HepG2 (cell line): ENCODE measurements at regions not wholly inside any gene's neighbourhood (a gene's known extent, or its start where the extent isn't known, plus 50 kb on each side); places are given as distances from the start of the nearest gene placed in this dataset.

ENCODE experiments used
- ATAC-seq: fragments of 200-7000 bp; cut with Tn5 transposase; 3 replicates; pipeline ENCODE4 v1.9.1; 2020; ENCODE audit warnings: mild to moderate bottlenecking, moderate library complexity
- BruUV-seq: library from RNA; stranded (reverse); fragments of 400-500 nt; replicated peaks from 2 replicates; lab custom pipeline; 2021; lab: Mats Ljungman, UMichigan
- CTCF ChIA-PET: fragments of 300-600 bp; formaldehyde crosslinking; extraction: SDS; loops from one replicate; lab custom pipeline; 2021; ENCODE audit warnings: low total read pairs, inconsistent platforms, low intra/inter-chr PET ratio; lab: Yijun Ruan, JAX
- POLR2A ChIA-PET: fragments of 350-600 bp; sonication (Branson Sonifier 250); formaldehyde crosslinking; loops from one replicate; lab custom pipeline; 2020; ENCODE audit warnings: antibody characterized with exemption, inconsistent platforms; lab: Yijun Ruan, JAX
- DNase-seq: peaks from one replicate; pipeline ENCODE4 v3.0.0-alpha.2; 2015; ENCODE audit warnings: low spot score
- FAIRE-seq: peaks from 3 replicates; lab custom pipeline; 2011; peaks lifted over from hg19 to GRCh38; lab: Jason Lieb, UNC
- H2AFZ ChIP-seq: one replicate; pipeline ENCODE4 v1.6.1; 2011; ENCODE audit warnings: low read length, inconsistent platforms
- H3K27ac ChIP-seq: fragments of 300-600 bp; 3 replicates; pipeline ENCODE4 v1.8.0; 2011; ENCODE audit warnings: mixed run types, mild to moderate bottlenecking, mixed read lengths, low read length, inconsistent platforms; ENCODE audit not compliant: insufficient read depth; ENCODE audit errors: extremely low read length
- H3K27me3 ChIP-seq, 2 experiments: fragments of 200-600 bp in 1 of 2; 2 replicates in 1 of 2; 3 replicates in 1 of 2; pipeline versions ENCODE4 v1.6.0 to v1.8.0; 2011; ENCODE audit warnings: low read length in 2 of 2, mild to moderate bottlenecking in 2 of 2, moderate library complexity in 2 of 2, inconsistent platforms in 1 of 2; ENCODE audit not compliant: insufficient read depth in 2 of 2, control insufficient read depth in 1 of 2
- H3K36me3 ChIP-seq, 2 experiments: fragments of 200-600 bp in 1 of 2; replicated peaks in 1 of 2; 2 replicates in 1 of 2; 3 replicates in 1 of 2; pipeline versions ENCODE4 v1.5.1 to v1.8.0; 2011; ENCODE audit warnings: low read length in 2 of 2, inconsistent platforms in 1 of 2; ENCODE audit not compliant: insufficient read depth in 2 of 2, control insufficient read depth in 1 of 2
- H3K4me1 ChIP-seq: 2 replicates; pipeline ENCODE4 v1.5.1; 2012; ENCODE audit warnings: low read length, inconsistent platforms; ENCODE audit not compliant: insufficient read depth
- H3K4me2 ChIP-seq: 2 replicates; pipeline ENCODE4 v1.6.0; 2011; ENCODE audit warnings: low read depth, low read length, inconsistent platforms
- H3K4me3 ChIP-seq, 3 experiments: fragments of 200-600 bp in 1 of 3; sonication (generic), shearing (Covaris generic) in 1 of 3; replicated peaks in 1 of 3; 2 replicates each; pipeline ENCODE4 v1.5.1; 2011 to 2016; ENCODE audit warnings: low read length in 3 of 3, inconsistent platforms in 2 of 3, low read depth in 2 of 3, mild to moderate bottlenecking in 2 of 3, control low read depth in 1 of 3, mixed read lengths in 1 of 3; ENCODE audit not compliant: insufficient read depth in 1 of 3
- H3K79me2 ChIP-seq: one replicate; pipeline ENCODE4 v1.6.1; 2011; ENCODE audit warnings: low read length, inconsistent platforms; ENCODE audit not compliant: insufficient read depth
- H3K9ac ChIP-seq: 2 replicates; pipeline ENCODE4 v1.6.0; 2011; ENCODE audit warnings: mild to moderate bottlenecking, low read depth, low read length, inconsistent platforms; ENCODE audit not compliant: insufficient read depth
- H3K9me3 ChIP-seq: 2 replicates; pipeline ENCODE4 v1.5.1; 2012; ENCODE audit warnings: mild to moderate bottlenecking, low read length
- H4K20me1 ChIP-seq: 2 replicates; pipeline ENCODE4 v1.6.0; 2011; ENCODE audit warnings: inconsistent platforms, mild to moderate bottlenecking, low read length, moderate library complexity; ENCODE audit not compliant: insufficient read depth
- ARID2 ChIP-seq: sonication (generic); formaldehyde crosslinking; IDR thresholded peaks from 2 replicates; pipeline ENCODE4 v1.8.1; 2022; ENCODE audit warnings: mild to moderate bottlenecking, missing genetic modification reagents, borderline replicate concordance
- DNMT3B ChIP-seq: conservative IDR thresholded peaks from 2 replicates; pipeline ENCODE4 v1.6.1; 2016; ENCODE audit warnings: missing biosample characterization, control low read depth
- MED1 ChIP-seq: sonication (generic); formaldehyde crosslinking; IDR thresholded peaks from 2 replicates; pipeline ENCODE4 v1.4.0; 2020; ENCODE audit warnings: missing genetic modification reagents
- MEIS2 ChIP-seq: sonication (generic); formaldehyde crosslinking; IDR thresholded peaks from 2 replicates; pipeline ENCODE4 v1.9.0; 2021; ENCODE audit warnings: mild to moderate bottlenecking, missing genetic modification reagents
- NFKBIZ ChIP-seq: IDR thresholded peaks from 2 replicates; pipeline ENCODE4 v1.6.1; 2018; ENCODE audit warnings: missing genetic modification reagents, missing compliant biosample characterization
- NPAS2 ChIP-seq: sonication (generic); formaldehyde crosslinking; IDR thresholded peaks from 2 replicates; pipeline ENCODE4 v1.8.0; 2022; ENCODE audit warnings: mild to moderate bottlenecking, missing genetic modification reagents, borderline replicate concordance
- ONECUT2 ChIP-seq: sonication (generic); formaldehyde crosslinking; IDR thresholded peaks from 2 replicates; pipeline ENCODE4 v1.4.0; 2020; ENCODE audit warnings: missing genetic modification reagents
- SALL2 ChIP-seq: sonication (generic); formaldehyde crosslinking; IDR thresholded peaks from 2 replicates; pipeline ENCODE4 v1.8.1; 2023; ENCODE audit warnings: mild to moderate bottlenecking, missing genetic modification reagents, inconsistent platforms
- WIZ ChIP-seq: sonication (generic); formaldehyde crosslinking; IDR thresholded peaks from 2 replicates; pipeline ENCODE4 v1.5.1; 2020; ENCODE audit warnings: mild to moderate bottlenecking, missing genetic modification reagents
- ZBTB20 ChIP-seq: sonication (generic); formaldehyde crosslinking; IDR thresholded peaks from 2 replicates; pipeline ENCODE4 v1.8.1; 2023; ENCODE audit warnings: missing genetic modification reagents, low read depth, mild to moderate bottlenecking, borderline replicate concordance
- ZFP36 ChIP-seq: fragments of 150-350 bp; IDR thresholded peaks from 2 replicates; pipeline ENCODE4 v1.6.1; 2018; ENCODE audit warnings: borderline replicate concordance, low read length, low read depth; ENCODE audit not compliant: partially characterized antibody
- ZFP82 ChIP-seq: sonication (generic); formaldehyde crosslinking; IDR thresholded peaks from 2 replicates; pipeline ENCODE4 v1.5.1; 2020; ENCODE audit warnings: mild to moderate bottlenecking, missing genetic modification reagents, borderline replicate concordance
- ZNF124 ChIP-seq: sonication (generic); formaldehyde crosslinking; IDR thresholded peaks from 2 replicates; pipeline ENCODE4 v1.4.0; 2020; ENCODE audit warnings: missing genetic modification reagents
- ZNF138 ChIP-seq: sonication (generic); formaldehyde crosslinking; IDR thresholded peaks from 2 replicates; pipeline ENCODE4 v1.5.0; 2020; ENCODE audit warnings: mild to moderate bottlenecking, low read depth, missing genetic modification reagents
- ZNF234 ChIP-seq: sonication (generic); formaldehyde crosslinking; conservative IDR thresholded peaks from 2 replicates; pipeline ENCODE4 v1.5.1; 2020; ENCODE audit warnings: mild to moderate bottlenecking, missing genetic modification reagents
- ZNF343 ChIP-seq: sonication (generic); formaldehyde crosslinking; IDR thresholded peaks from 2 replicates; pipeline ENCODE4 v1.4.0; 2020; ENCODE audit warnings: mild to moderate bottlenecking, missing genetic modification reagents
- ZNF570 ChIP-seq: sonication (generic); formaldehyde crosslinking; IDR thresholded peaks from 2 replicates; pipeline ENCODE4 v1.4.0; 2020; ENCODE audit warnings: mild to moderate bottlenecking, missing genetic modification reagents, borderline replicate concordance
- ZNF672 ChIP-seq: sonication (generic); formaldehyde crosslinking; IDR thresholded peaks from 2 replicates; pipeline ENCODE4 v1.8.1; 2022; ENCODE audit warnings: missing genetic modification reagents
- WGBS: methylation state at CpG from one replicate; pipeline ENCODE4 v1.1.6; 2017; ENCODE audit warnings: low lambda C conversion rate; 5-methylcytosine and 5-hydroxymethylcytosine counted together
- in situ Hi-C: cut with HindIII; loops from 2 replicates; pipeline ENCODE4 v1.10.0; 2017; ENCODE audit warnings: low pct_unique_long_range_greater_than_20kb; ENCODE audit not compliant: extremely low pct_ligation_motif_present
- intact Hi-C: fragments of 100-400 bp; cut with micrococcal nuclease; formaldehyde crosslinking; loops from one replicate; pipeline ENCODE4 v1.10.0; 2022; ENCODE audit not compliant: unreplicated experiment

DNA sequence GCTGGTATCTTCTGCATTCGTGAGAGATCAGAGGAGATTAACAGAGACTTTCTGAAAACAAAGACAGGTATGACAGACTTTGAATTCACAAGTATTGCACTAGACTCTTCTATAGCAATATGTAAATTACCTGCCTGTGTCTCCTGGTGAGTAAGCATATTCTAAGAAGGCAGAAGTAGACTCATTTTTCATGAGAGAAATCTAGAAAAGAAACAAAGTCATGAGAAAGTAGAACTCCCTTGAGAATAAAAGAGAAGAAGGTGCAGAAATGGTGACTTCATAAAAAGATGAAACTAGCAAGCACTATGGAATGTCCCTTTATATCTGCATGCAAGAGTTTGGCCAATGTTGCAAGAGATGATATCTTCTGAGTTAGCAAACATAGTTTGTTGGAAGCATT lies 419.8 kb downstream of the DMRT2 start:
- WGBS: 9% methylated on average over 1 of the region's 1 CpG
- ATAC-seq (no peak), DNase-seq (no peak), FAIRE-seq (no peak)
- intact Hi-C loops: no loop called here
- H3K79me2 ChIP-seq: no peaks in the 10 kb centered on the region
- in situ Hi-C loops: loop anchor here (10.0 to 25.0 kb wide), 2 partner anchors 135 to 367 kb away; no protein-coding TSS in a partner anchor
- TF ChIP-seq MEIS2 (CRISPR knock-in tag) (no peak), ZNF138 (CRISPR knock-in tag) (no peak), WIZ (CRISPR knock-in tag) (no peak), DNMT3B (CRISPR knock-in tag) (no peak), NPAS2 (CRISPR knock-in tag) (no peak), ZNF570 (CRISPR knock-in tag) (no peak), ZNF234 (CRISPR knock-in tag) (no peak), ZBTB20 (CRISPR knock-in tag) (no peak), ZNF343 (CRISPR knock-in tag) (no peak), ZNF124 (CRISPR knock-in tag) (no peak), SALL2 (no peak), ONECUT2 (CRISPR knock-in tag) (no peak), ZFP82 (no peak), NFKBIZ (no peak), ARID2 (no peak), MED1 (no peak), ZNF672 (CRISPR knock-in tag) (no peak), ZFP36 (no peak)
- no peak overlapping the region for H2AFZ ChIP-seq
- POLR2A ChIA-PET: no interaction called here
- no peaks in the 10 kb centered on the region for H3K9me3 ChIP-seq
- H3K4me1 ChIP-seq: no peaks in the 10 kb centered on the region
- CTCF ChIA-PET: no interaction called here
- H3K4me2 ChIP-seq: no peak overlapping the region
- H3K9ac ChIP-seq: no peak overlapping the region
- no TSS peak for BruUV-seq
- H3K36me3 ChIP-seq: no peaks in the 10 kb centered on the region
- no peak overlapping the region for H3K27ac ChIP-seq
- no peaks in the 10 kb centered on the region for H3K27me3 ChIP-seq
- H4K20me1 ChIP-seq: no peaks in the 10 kb centered on the region
- H3K4me3 ChIP-seq: no peak overlapping the region
